Smooth muscle cell (in vitro differentiated cells): ENCODE measurements at regions not wholly inside any gene's neighbourhood (a gene's known extent, or its start where the extent isn't known, plus 50 kb on each side); places are given as distances from the start of the nearest gene placed in this dataset.

Experiments
- DNase-seq: peaks from one replicate; lab custom pipeline; 2025; ENCODE audit not compliant: unreplicated experiment; lab: John Stamatoyannopoulos, UW
- H2AFZ ChIP-seq: fragments of 200-600 bp; sonication (generic); 2 replicates; pipeline ENCODE4 v1.6.0; 2016; ENCODE audit warnings: antibody characterized with exemption, low read depth, mild to moderate bottlenecking
- H3F3A ChIP-seq: fragments of 200-600 bp; sonication (generic); 2 replicates; pipeline ENCODE4 v1.6.0; 2017; ENCODE audit warnings: antibody characterized with exemption, low read depth
- H3K27ac ChIP-seq: fragments of 200-600 bp; sonication (generic); 2 replicates; pipeline ENCODE4 v1.5.1; 2016; ENCODE audit warnings: low read depth, mild to moderate bottlenecking
- H3K27me3 ChIP-seq: fragments of 200-600 bp; sonication (generic); 2 replicates; pipeline ENCODE4 v1.6.1; 2016; ENCODE audit warnings: low read depth, mild to moderate bottlenecking
- H3K36me3 ChIP-seq: fragments of 200-600 bp; sonication (generic); 2 replicates; pipeline ENCODE4 v1.5.1; 2016; ENCODE audit warnings: low read depth
- H3K4me1 ChIP-seq: fragments of 200-600 bp; sonication (generic); 2 replicates; pipeline ENCODE4 v1.5.1; 2016; ENCODE audit warnings: low read depth
- H3K4me2 ChIP-seq: fragments of 200-600 bp; sonication (generic); 2 replicates; pipeline ENCODE4 v1.6.0; 2016; ENCODE audit warnings: mild to moderate bottlenecking
- H3K4me3 ChIP-seq: fragments of 200-600 bp; sonication (generic); 2 replicates; pipeline ENCODE4 v1.5.1; 2016; ENCODE audit warnings: mild to moderate bottlenecking
- H3K79me2 ChIP-seq: fragments of 200-600 bp; sonication (generic); 2 replicates; pipeline ENCODE4 v1.6.0; 2016; ENCODE audit warnings: low read depth, mild to moderate bottlenecking
- H3K9ac ChIP-seq: fragments of 200-600 bp; sonication (generic); 2 replicates; pipeline ENCODE4 v1.6.0; 2016; ENCODE audit warnings: low read depth
- H3K9me3 ChIP-seq: fragments of 200-600 bp; sonication (generic); replicated peaks from 2 replicates; pipeline ENCODE4 v1.5.1; 2016; ENCODE audit warnings: low read depth
- H4K20me1 ChIP-seq: fragments of 200-600 bp; sonication (generic); 2 replicates; pipeline ENCODE4 v1.6.0; 2016; ENCODE audit warnings: low read depth
- CTCF ChIP-seq: fragments of 200-600 bp; sonication (generic); IDR thresholded peaks from 2 replicates; pipeline ENCODE4 v1.5.1; 2017; ENCODE audit warnings: borderline replicate concordance, mild to moderate bottlenecking, antibody characterized with exemption; ENCODE audit not compliant: insufficient read depth, poor library complexity, severe bottlenecking
- WGBS: methylation state at CpG from one replicate; pipeline ENCODE4 v1.1.7; 2016; ENCODE audit warnings: low lambda C conversion rate; 5-methylcytosine and 5-hydroxymethylcytosine counted together

DNA sequence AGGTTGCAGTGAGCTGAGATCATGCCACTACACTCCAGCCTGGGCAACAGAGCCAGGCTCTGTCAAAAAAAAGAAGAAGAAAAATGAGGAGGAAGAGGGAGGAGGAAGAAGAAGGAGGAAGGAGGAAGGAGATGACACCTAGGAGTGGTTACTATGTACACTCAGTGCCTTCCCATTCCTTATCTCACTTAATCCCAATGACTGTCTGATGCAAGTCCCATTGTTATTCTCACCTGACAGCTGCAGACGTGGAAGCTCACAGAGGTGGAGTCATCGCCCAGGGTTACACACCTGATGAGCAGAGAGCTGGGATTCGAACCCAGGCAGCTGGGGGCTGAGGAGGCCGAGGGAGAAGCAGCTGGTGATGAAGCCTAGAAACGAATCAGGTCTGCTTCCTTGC, 258.8 kb downstream of the SNX10 start:
- Histone ChIP-seq H3K36me3 (no peaks in the 10 kb centered on the region), H3K79me2 (no peaks in the 10 kb centered on the region), H3K4me1 (no peaks in the 10 kb centered on the region), H2AFZ (no peak overlapping the region), H3K27me3 (peaks cover 11% of the 10 kb centered on the region), H4K20me1 (no peaks in the 10 kb centered on the region), H3K9ac (no peak overlapping the region), H3K4me2 (no peak overlapping the region), H3K9me3 (no peaks in the 10 kb centered on the region), H3K27ac (no peak overlapping the region), H3F3A (no peaks in the 10 kb centered on the region), H3K4me3 (no peak overlapping the region)
- 80% methylated on average over 5 of the region's 5 CpGs for WGBS
- TF ChIP-seq CTCF: no peak
- no peak for DNase-seq

DNA sequence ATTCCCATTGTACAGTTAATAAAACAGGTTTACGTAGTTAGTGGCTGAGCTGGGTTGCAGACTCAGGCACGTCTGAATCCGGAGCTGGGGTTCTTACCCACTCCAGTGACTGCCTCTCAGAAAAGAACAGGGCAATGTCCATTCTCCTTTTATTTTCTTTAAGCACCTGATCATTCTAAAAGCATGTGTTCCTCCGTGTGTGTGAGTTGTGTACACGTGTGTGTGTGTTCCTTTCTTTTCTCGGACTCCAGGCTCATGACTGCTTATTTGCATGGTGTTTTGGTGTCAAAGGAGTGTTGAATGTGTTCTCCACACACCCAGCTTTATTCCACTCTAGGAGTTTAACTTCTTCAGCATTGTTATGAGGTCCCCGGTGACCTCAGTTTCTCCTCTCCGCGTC, 260.1 kb downstream of the SNX10 start:
- no peak overlapping the region for H3K9ac ChIP-seq
- 89% methylated on average over 9 of the region's 9 CpGs for WGBS
- H3K27me3 ChIP-seq: peaks cover 11% of the 10 kb centered on the region
- no peaks in the 10 kb centered on the region for H3K79me2 ChIP-seq
- H2AFZ ChIP-seq: no peak overlapping the region
- no peak overlapping the region for H3K4me2 ChIP-seq
- H3K27ac ChIP-seq: no peak overlapping the region
- H3K4me1 ChIP-seq: no peaks in the 10 kb centered on the region
- H4K20me1 ChIP-seq: no peaks in the 10 kb centered on the region
- no peaks in the 10 kb centered on the region for H3K9me3 ChIP-seq
- no peaks in the 10 kb centered on the region for H3F3A ChIP-seq
- no peaks in the 10 kb centered on the region for H3K36me3 ChIP-seq
- no peak overlapping the region for H3K4me3 ChIP-seq
- no peak for DNase-seq
- TF ChIP-seq CTCF: no peak

GRCh38 chr7:26553128-26553527, 261.5 kb downstream of the SNX10 start:
- H3K4me1 ChIP-seq: no peaks in the 10 kb centered on the region
- H3K36me3 ChIP-seq: no peaks in the 10 kb centered on the region
- H3K27me3 ChIP-seq: peaks cover 11% of the 10 kb centered on the region
- H3K4me3 ChIP-seq: no peak overlapping the region
- 68% methylated on average over 2 of the region's 2 CpGs for WGBS
- no peaks in the 10 kb centered on the region for H3K9me3 ChIP-seq
- no peak overlapping the region for H2AFZ ChIP-seq
- H3K4me2 ChIP-seq: no peak overlapping the region
- H3F3A ChIP-seq: no peaks in the 10 kb centered on the region
- H3K9ac ChIP-seq: no peak overlapping the region
- no peak for DNase-seq
- H4K20me1 ChIP-seq: no peaks in the 10 kb centered on the region
- TF ChIP-seq CTCF: no peak
- no peak overlapping the region for H3K27ac ChIP-seq
- H3K79me2 ChIP-seq: no peaks in the 10 kb centered on the region

DNA sequence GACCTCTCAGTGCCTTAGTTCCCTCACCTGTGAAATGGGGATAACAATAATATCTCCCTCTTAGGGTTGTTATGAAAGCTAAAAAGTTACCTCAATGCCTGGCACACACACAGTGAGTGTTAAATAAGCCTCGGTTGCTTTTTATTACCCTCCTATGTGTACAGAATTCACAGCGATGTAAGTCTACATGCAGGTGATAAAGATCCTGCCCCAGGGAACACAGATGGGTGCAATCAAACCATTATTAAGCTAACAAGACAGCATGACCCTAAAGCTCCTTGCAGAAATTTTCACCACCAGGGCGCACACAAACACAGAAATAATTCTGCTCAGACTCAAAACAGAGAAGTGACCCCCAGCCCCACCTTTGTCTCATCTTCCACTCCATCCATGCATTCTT, 261.9 kb downstream of the SNX10 start:
- Histone ChIP-seq H3K27me3 (peaks cover 11% of the 10 kb centered on the region), H3K4me2 (no peak overlapping the region), H3K36me3 (no peaks in the 10 kb centered on the region), H3K4me1 (no peaks in the 10 kb centered on the region), H3K9me3 (no peaks in the 10 kb centered on the region), H3K79me2 (no peaks in the 10 kb centered on the region), H2AFZ (no peak overlapping the region), H3K9ac (no peak overlapping the region), H4K20me1 (no peaks in the 10 kb centered on the region), H3K4me3 (no peak overlapping the region), H3F3A (no peaks in the 10 kb centered on the region), H3K27ac (no peak overlapping the region)
- no peak for TF ChIP-seq CTCF
- no peak for DNase-seq
- WGBS: 83% methylated on average over 3 of the region's 3 CpGs
